Neural cell (in vitro differentiated cells): ENCODE measurements at regions not wholly inside any gene's neighbourhood (a gene's known extent, or its start where the extent isn't known, plus 50 kb on each side); places are given as distances from the start of the nearest gene placed in this dataset.

ENCODE experiments used
- H2AFZ ChIP-seq: fragments of 200-600, 300-800 bp; sonication (generic), shearing (Covaris generic); 2 replicates; pipeline ENCODE4 v1.6.0; 2014; ENCODE audit warnings: low read depth, mild to moderate bottlenecking, antibody characterized with exemption, low read length, moderate library complexity
- H3F3A ChIP-seq: fragments of 200-600 bp; shearing (Covaris generic); 2 replicates; pipeline ENCODE4 v1.6.1; 2016; ENCODE audit warnings: mild to moderate bottlenecking, moderate library complexity, mixed read lengths, antibody characterized with exemption, low read length; ENCODE audit not compliant: insufficient read depth, poor library complexity, severe bottlenecking
- H3K27ac ChIP-seq: fragments of 200-600, 300-800 bp; sonication (generic), shearing (Covaris generic); 2 replicates; pipeline ENCODE4 v1.5.1; 2014; ENCODE audit warnings: mild to moderate bottlenecking, low read length, moderate library complexity
- H3K27me3 ChIP-seq: fragments of 300-800, 200-600 bp; sonication (generic), shearing (Covaris generic); 2 replicates; pipeline ENCODE4 v1.6.0; 2014; ENCODE audit warnings: mild to moderate bottlenecking, low read depth, low read length, moderate library complexity; ENCODE audit not compliant: insufficient read depth
- H3K36me3 ChIP-seq: fragments of 300-800, 200-600 bp; sonication (generic), shearing (Covaris generic); 2 replicates; pipeline ENCODE4 v1.5.1; 2014; ENCODE audit warnings: mild to moderate bottlenecking, antibody characterized with exemption, low read length, moderate library complexity; ENCODE audit not compliant: insufficient read depth
- H3K4me2 ChIP-seq: fragments of 300-800, 200-600 bp; sonication (generic), shearing (Covaris generic); 2 replicates; pipeline ENCODE4 v1.6.0; 2014; ENCODE audit warnings: mild to moderate bottlenecking, low read length
- H3K4me3 ChIP-seq: fragments of 300-800, 200-600 bp; sonication (generic), shearing (Covaris generic); 2 replicates; pipeline ENCODE4 v1.5.1; 2014; ENCODE audit warnings: mild to moderate bottlenecking, low read length, moderate library complexity
- H3K79me2 ChIP-seq: fragments of 200-600 bp; shearing (Covaris generic); replicated peaks from 2 replicates; pipeline ENCODE4 v1.6.0; 2014; ENCODE audit warnings: mild to moderate bottlenecking, low read length, moderate library complexity; ENCODE audit not compliant: insufficient read depth
- H3K9ac ChIP-seq: fragments of 300-800, 200-600 bp; sonication (generic), shearing (Covaris generic); 2 replicates; pipeline ENCODE4 v1.6.1; 2016; ENCODE audit warnings: mild to moderate bottlenecking, low read length, mixed read lengths
- H3K9me2 ChIP-seq: fragments of 200-600 bp; shearing (Covaris generic); 2 replicates; pipeline ENCODE4 v1.6.1; 2016; ENCODE audit warnings: mild to moderate bottlenecking, low read length, mixed read lengths; ENCODE audit not compliant: insufficient read depth
- H3K9me3 ChIP-seq: fragments of 200-600, 300-800 bp; sonication (generic), shearing (Covaris generic); 2 replicates; pipeline ENCODE4 v1.6.1; 2016; ENCODE audit warnings: mild to moderate bottlenecking, mixed run types, low read length, moderate library complexity, mixed read lengths
- H4K20me1 ChIP-seq: fragments of 200-600 bp; shearing (Covaris generic); 2 replicates; pipeline ENCODE4 v1.6.1; 2016; ENCODE audit warnings: mild to moderate bottlenecking, mixed run types; ENCODE audit not compliant: insufficient read depth
- EP300 ChIP-seq: fragments of 450-650 bp; conservative IDR thresholded peaks from 2 replicates; pipeline ENCODE4 v1.6.1; 2014; ENCODE audit warnings: antibody characterized with exemption, mild to moderate bottlenecking, moderate library complexity; ENCODE audit not compliant: poor library complexity, severe bottlenecking
- EZH2 ChIP-seq: fragments of 200-600, 300-800 bp; shearing (Covaris generic), sonication (generic); IDR thresholded peaks from 2 replicates; pipeline ENCODE4 v1.6.1; 2014; ENCODE audit warnings: antibody characterized with exemption, low read length, borderline replicate concordance, mild to moderate bottlenecking; ENCODE audit not compliant: insufficient read depth, poor library complexity, severe bottlenecking
- MXI1 ChIP-seq: fragments of 450-650 bp; conservative IDR thresholded peaks from 2 replicates; pipeline ENCODE4 v1.6.1; 2014; ENCODE audit warnings: antibody characterized with exemption, mild to moderate bottlenecking; ENCODE audit not compliant: poor library complexity, severe bottlenecking
- POLR2AphosphoS5 ChIP-seq: IDR thresholded peaks from 2 replicates; pipeline ENCODE4 v1.6.1; 2012
- RAD21 ChIP-seq: fragments of 450-650 bp; conservative IDR thresholded peaks from 2 replicates; pipeline ENCODE4 v1.6.1; 2014; ENCODE audit warnings: antibody characterized with exemption, mild to moderate bottlenecking, moderate library complexity
- SMC3 ChIP-seq: fragments of 450-650 bp; conservative IDR thresholded peaks from 2 replicates; pipeline ENCODE4 v1.6.1; 2014; ENCODE audit warnings: antibody characterized with exemption, mild to moderate bottlenecking, moderate library complexity; ENCODE audit not compliant: poor library complexity
- TAF1 ChIP-seq: IDR thresholded peaks from 2 replicates; pipeline ENCODE4 v1.6.1; 2012; ENCODE audit warnings: low read depth
- TF ChIP-seq, protein P1 (sequence below): IDR thresholded peaks from 2 replicates; pipeline ENCODE4 v1.6.1; 2012; ENCODE audit warnings: borderline replicate concordance
- TF ChIP-seq, protein P2 (sequence below): fragments of 450-650 bp; IDR thresholded peaks from 2 replicates; pipeline ENCODE4 v1.5.1; 2014; ENCODE audit warnings: antibody characterized with exemption, mild to moderate bottlenecking, moderate library complexity; ENCODE audit not compliant: poor library complexity, severe bottlenecking

GRCh38 chr10:42984761-42985325 is 92.0 kb upstream of the RET start:
- TF ChIP-seq TAF1, result no peak
- TF ChIP-seq, protein P1, sequence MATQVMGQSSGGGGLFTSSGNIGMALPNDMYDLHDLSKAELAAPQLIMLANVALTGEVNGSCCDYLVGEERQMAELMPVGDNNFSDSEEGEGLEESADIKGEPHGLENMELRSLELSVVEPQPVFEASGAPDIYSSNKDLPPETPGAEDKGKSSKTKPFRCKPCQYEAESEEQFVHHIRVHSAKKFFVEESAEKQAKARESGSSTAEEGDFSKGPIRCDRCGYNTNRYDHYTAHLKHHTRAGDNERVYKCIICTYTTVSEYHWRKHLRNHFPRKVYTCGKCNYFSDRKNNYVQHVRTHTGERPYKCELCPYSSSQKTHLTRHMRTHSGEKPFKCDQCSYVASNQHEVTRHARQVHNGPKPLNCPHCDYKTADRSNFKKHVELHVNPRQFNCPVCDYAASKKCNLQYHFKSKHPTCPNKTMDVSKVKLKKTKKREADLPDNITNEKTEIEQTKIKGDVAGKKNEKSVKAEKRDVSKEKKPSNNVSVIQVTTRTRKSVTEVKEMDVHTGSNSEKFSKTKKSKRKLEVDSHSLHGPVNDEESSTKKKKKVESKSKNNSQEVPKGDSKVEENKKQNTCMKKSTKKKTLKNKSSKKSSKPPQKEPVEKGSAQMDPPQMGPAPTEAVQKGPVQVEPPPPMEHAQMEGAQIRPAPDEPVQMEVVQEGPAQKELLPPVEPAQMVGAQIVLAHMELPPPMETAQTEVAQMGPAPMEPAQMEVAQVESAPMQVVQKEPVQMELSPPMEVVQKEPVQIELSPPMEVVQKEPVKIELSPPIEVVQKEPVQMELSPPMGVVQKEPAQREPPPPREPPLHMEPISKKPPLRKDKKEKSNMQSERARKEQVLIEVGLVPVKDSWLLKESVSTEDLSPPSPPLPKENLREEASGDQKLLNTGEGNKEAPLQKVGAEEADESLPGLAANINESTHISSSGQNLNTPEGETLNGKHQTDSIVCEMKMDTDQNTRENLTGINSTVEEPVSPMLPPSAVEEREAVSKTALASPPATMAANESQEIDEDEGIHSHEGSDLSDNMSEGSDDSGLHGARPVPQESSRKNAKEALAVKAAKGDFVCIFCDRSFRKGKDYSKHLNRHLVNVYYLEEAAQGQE, result no peak
- Histone ChIP-seq H3K9ac (no peak overlapping the region), H3F3A (no peaks in the 10 kb centered on the region), H3K27me3 (no peaks in the 10 kb centered on the region), H3K9me3 (no peaks in the 10 kb centered on the region), H3K36me3 (no peaks in the 10 kb centered on the region), H3K27ac (no peak overlapping the region), H3K79me2 (no peaks in the 10 kb centered on the region), H4K20me1 (no peaks in the 10 kb centered on the region), H3K4me3 (no peak overlapping the region), H3K9me2 (no peaks in the 10 kb centered on the region), H2AFZ (no peak overlapping the region), H3K4me2 (no peak overlapping the region)

DNA sequence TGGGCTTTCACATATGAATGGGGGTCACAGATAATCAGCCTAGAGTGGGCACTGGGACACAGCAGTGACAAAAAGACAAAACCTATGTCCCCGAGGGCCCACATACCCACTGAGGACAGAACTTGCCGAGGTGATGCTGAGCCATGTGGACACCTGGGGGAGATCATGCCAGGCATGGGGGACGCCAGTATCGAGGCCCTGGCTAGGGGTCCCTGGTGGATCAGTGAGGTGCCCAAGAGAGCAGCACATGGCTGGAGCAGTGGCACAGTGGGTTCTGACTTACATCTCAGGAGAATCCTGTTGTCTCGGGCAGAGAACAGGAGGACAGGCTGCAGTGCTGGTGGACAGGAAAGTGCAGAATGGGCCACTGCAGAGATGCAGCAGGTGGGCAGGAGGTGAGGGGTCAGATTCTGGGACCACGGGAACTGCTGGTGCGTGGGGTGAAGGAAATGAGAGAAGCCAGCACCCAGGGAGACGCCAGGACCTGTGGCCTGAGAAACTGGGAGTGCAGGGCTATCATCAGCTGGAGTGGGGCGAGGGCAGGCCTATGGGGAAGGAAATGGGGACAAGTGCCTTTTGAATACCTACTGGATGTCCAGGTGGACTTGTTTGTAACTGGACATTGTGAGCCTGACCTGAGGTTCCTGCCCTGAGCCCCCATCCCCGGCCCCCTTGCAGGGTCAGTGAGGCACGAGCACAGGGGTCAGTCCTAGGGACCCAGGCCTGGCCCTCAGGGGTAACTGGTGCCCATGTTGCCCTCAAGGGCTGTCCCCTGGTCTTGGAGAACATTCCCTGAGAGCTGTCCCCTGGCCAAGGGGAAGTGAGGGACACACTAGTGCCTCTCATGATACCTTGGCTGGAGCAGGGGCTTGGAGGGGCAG is 91.2 kb upstream of the RET start:
- no peak overlapping the region for H2AFZ ChIP-seq
- H3K4me2 ChIP-seq, result no peak overlapping the region
- H3K27ac ChIP-seq, result no peak overlapping the region

DNA sequence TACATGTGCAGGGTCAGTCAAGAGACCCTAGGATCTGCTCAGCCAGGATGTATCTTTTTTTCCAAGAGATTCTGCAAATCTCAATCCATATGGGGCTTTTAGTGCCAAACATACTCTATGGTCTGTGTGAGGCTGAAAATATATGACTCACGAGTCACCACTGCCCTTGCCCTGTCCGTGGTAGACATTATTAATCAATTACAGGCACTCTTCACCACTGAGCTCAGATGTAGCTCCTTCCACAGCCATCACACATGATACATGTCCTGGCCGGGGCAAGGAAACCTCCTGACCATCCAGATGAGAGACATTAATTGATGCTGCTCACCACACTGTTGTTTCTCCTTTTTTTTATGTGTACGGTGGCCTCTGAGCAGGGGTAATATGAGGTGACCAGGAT is 90.2 kb upstream of the RET start:
- Histone ChIP-seq H2AFZ (no peak overlapping the region), H3K9me3 (no peaks in the 10 kb centered on the region), H3K27ac (no peak overlapping the region), H3K4me3 (no peak overlapping the region), H3F3A (no peaks in the 10 kb centered on the region), H4K20me1 (no peaks in the 10 kb centered on the region), H3K4me2 (no peak overlapping the region), H3K36me3 (no peaks in the 10 kb centered on the region), H3K27me3 (no peaks in the 10 kb centered on the region), H3K79me2 (no peaks in the 10 kb centered on the region), H3K9ac (no peak overlapping the region), H3K9me2 (no peaks in the 10 kb centered on the region)
- TF ChIP-seq, protein P1, result no peak
- TF ChIP-seq EZH2 (no peak), TAF1 (no peak), POLR2AphosphoS5 (no peak), SMC3 (no peak), MXI1 (no peak), EP300 (no peak), RAD21 (no peak)
- TF ChIP-seq, protein P2, sequence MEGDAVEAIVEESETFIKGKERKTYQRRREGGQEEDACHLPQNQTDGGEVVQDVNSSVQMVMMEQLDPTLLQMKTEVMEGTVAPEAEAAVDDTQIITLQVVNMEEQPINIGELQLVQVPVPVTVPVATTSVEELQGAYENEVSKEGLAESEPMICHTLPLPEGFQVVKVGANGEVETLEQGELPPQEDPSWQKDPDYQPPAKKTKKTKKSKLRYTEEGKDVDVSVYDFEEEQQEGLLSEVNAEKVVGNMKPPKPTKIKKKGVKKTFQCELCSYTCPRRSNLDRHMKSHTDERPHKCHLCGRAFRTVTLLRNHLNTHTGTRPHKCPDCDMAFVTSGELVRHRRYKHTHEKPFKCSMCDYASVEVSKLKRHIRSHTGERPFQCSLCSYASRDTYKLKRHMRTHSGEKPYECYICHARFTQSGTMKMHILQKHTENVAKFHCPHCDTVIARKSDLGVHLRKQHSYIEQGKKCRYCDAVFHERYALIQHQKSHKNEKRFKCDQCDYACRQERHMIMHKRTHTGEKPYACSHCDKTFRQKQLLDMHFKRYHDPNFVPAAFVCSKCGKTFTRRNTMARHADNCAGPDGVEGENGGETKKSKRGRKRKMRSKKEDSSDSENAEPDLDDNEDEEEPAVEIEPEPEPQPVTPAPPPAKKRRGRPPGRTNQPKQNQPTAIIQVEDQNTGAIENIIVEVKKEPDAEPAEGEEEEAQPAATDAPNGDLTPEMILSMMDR, result no peak

More for the DNA sequence above, 91.2 kb upstream of the RET start:
- no peak overlapping the region for H3K9ac ChIP-seq
- H3K9me2 ChIP-seq, result no peaks in the 10 kb centered on the region
- TF ChIP-seq RAD21 (no peak), EP300 (no peak), SMC3 (no peak)
- H3K36me3 ChIP-seq, result no peaks in the 10 kb centered on the region
- no peaks in the 10 kb centered on the region for H4K20me1 ChIP-seq
- H3K79me2 ChIP-seq, result no peaks in the 10 kb centered on the region
- H3F3A ChIP-seq, result no peaks in the 10 kb centered on the region
- H3K4me3 ChIP-seq, result no peak overlapping the region
- no peaks in the 10 kb centered on the region for H3K27me3 ChIP-seq
- H3K9me3 ChIP-seq, result no peaks in the 10 kb centered on the region
